ENCODE measurements at regions not wholly inside any gene's neighbourhood (a gene's known extent, or its start where the extent isn't known, plus 50 kb on each side); places are given as distances from the start of the nearest gene placed in this dataset.
"Not testable (repeated sequence)": the region's sequence is repeated elsewhere in the genome, so short reads cannot be mapped to it uniquely, and the experiment has no call there.

DNA sequence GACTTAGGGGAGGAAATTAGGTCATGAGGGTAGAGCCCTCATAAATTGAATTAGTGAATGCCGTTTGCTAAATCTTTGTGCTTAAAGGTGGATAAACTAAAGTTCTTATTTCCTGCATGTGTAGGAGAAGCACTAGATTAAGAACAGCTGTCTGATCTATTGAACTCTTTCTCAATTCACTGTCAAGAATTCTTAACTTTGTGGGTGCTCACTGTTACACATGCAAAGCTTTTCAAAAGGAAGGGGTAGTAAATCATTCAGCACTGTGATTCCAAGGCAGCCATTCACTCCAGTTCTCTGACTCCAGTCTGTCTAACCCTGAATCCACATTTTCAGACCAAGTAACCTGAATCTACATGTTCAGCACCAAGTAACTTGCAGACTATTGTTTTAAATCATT is 1520.1 kb downstream of the PCDH18 start:
- DNase-seq, result no peak

DNA sequence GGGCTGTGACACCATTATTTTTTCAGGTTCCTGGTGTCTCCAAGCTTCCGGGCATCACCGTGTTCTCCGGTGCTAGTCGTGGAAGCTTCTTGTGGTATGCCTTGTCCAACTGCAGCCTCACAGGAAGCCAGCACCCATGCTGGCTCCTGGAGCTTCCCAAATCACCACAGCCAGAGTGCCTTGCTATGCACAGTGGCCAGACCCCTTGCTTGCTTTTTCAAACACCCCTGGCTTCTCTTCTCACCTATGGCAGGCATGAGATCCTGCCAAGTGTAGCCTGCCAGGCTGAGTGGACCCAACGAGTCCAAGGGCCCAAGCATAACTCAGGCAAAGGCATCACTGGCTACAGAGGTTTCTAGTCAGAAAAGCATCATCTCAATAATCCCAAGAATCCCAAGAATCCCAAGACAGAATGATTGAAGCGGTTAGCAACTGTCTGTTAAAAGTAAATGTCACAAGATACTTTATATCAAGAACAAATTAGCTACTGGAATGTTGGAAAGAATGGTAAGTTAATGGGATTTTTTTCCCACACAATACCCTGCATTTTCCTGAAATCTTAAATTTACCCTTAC is 1522.9 kb downstream of the PCDH18 start:
- DNase-seq, result no peak

DNA sequence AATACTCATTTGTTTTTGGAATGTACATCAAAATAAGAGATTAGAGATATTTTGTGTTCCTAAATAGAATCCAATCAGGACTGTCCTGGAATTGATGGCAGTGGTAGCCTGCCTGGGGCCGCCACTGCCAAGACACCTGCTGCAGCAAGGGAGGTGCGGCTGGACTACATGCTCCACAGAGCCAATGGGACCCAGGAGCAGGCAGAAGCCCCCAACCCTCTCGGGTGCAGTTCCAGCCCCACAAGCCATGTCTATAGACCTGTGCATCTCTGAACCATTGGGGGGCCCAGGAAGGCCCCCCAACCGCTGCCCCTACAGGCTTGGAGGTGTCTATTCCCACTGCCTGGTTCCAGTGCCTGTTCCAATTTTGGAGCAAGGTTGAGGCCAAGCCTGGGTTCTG is 1524.3 kb downstream of the PCDH18 start:
- no peak for DNase-seq

DNA sequence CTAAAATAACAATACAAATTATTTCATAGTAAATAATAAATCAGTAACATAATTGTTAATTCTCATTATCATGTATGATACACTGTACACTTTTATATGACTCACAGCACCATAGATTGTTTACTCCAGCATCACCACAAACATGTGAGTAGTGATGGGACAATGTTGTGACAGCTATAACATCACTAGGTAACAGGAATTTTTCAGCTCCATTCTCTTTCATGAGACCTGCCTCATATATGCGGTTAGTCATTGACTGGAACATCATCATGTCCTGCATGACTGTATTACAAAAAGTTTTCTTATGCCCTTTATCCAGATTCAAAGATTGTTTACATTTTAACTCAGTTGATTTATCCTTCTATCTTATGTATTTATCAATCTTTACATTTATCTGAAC is 1530.0 kb downstream of the PCDH18 start:
- no peak for DNase-seq

DNA sequence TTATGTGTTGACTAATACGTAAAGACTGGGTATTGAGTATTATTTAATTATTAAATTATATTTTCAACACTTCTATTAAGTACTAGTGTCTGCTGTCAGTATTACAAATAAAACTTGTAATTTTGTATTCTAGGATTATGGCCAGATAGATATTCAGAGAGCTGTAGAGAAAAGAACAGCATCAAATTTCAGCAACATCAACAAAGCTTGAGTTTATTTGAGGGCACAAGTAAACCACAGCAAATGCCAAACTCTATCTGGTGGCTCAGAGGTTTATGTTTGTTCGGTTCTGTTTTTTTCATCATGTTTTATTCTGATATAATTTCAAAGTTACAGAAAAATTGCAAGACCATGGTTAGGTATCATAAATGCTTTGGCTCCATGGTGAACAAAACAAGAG is 1530.5 kb downstream of the PCDH18 start:
- DNase-seq, result no peak

DNA sequence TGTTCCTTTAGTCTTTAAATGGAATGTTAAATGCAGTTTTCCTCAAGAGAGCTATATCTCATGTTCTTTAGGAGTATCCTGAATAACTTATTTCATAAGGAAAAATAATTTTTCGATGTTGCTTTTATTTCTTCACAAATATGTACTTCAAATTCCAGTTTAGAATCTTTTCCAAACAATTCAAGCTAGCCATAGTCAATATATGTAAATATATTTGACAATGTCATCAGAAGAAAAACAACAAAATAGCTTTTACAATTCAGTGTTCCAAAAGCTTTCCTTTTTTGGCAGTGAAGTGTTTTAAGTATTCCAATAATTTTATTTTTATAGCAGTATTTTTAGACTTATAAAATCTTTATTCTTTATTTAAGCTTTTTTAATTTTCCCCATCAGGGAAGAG is 1532.0 kb downstream of the PCDH18 start:
- no peak for DNase-seq

DNA sequence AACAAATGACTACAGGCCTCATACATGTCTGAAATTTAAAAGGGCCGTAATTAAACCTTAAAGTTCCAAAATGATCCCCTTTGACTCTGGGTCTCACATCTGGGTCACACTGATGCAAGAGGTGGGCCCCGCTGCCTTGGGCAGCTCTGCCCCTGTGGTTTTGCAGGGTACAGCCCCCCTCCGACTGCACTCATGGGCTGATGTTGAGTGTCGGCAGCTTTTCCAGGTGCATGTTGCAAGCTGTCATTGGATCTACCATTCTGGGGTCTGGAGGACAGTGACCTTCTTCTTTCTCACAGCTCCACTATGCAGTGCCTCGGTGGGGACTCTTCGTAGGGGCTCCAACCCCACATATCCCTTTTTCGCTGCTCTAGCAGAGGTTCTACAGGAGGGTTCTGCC is 1537.9 kb downstream of the PCDH18 start:
- no peak for DNase-seq

DNA sequence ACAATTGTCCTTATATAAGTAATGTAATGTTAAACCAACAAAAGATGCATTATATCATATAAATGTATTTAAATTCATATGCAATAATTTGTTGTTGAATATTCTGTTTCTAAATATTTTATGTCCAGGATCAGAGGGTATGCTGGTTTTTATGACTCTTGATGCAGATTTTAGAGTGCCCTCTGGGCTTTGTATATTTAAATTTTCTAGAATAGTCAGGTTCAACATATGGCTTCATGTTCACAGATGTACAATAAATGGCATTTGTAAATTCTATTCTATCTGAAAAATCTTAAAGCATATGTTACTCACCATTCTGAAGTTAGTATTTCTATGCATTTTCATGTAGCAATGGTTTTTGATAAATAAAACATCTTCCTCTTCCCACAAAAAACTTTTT is 1555.4 kb downstream of the PCDH18 start:
- DNase-seq, result no peak

DNA sequence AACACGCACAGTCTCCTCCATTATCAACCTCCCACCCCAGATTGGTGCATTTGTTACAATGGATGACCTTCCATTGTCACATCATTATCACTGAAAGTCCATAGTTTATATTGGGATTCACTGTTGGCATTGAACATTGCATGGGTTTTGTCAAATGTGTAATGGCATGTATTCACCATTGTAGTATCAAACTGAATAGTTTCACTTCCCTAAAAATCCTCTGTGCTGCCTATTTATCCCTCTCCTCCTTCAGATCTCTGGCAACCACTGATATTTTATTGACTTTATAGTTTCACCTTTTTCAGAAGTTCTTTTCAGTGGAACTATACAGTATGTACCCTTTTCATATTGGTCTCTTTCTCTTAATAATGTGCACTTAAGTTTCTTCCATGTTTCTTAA is 1565.4 kb downstream of the PCDH18 start:
- DNase-seq, result no peak

DNA sequence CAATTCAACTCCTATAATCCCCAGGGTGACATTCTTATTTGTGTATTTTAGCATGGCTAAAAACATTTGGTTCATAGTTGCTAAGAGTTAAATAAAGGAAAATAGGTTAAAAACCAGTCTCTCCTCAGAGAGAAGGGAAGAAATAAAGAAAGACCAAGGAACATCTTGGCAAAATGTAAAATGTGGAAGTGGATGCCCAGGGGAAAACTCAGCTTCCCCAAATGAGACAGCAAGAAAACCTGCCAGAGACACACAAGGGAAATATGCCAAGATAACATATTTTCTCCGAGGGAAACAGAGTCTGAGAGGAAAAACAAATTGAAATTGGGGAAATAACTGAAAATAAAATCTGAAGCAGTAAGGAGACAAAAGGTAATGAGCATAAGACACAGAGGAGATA is 1569.3 kb downstream of the PCDH18 start:
- DNase-seq, result no peak

DNA sequence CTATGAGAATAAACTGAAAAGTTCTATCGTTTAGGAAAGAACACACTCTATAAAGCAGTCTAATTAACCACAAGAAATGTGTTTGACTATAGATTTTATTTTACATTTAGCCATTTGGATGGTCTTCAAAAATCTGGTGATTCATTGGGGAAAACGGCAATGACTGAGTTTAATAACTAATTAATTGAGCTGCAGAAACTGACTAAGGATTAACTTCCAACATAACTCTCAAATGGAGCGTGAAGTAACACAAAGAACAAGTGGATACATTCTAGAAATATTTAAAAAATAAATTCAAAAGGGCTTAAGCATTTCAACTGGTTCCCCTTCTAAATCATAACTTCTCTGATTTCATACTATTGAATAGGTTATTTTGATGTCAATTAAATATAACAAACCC is 1582.4 kb downstream of the PCDH18 start:
- no peak for DNase-seq

DNA sequence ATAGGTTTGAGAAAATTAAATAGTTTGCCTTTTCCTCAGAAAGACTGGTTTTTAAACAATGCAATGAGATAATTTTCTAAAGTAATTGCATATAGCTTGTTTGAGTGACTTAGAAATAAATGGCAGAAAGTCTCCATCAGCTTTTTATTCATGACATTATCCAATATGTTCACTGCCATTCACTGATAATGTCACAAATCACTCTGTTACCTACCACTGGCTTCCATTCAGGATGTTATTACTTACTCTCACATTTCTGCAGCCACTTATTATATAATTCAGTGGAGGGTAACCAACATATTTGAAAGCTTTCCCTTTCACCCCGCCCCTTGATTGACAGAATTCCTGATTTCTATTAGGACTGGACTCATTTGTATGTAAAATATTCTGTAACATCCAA is 1583.5 kb downstream of the PCDH18 start:
- no peak for DNase-seq

DNA sequence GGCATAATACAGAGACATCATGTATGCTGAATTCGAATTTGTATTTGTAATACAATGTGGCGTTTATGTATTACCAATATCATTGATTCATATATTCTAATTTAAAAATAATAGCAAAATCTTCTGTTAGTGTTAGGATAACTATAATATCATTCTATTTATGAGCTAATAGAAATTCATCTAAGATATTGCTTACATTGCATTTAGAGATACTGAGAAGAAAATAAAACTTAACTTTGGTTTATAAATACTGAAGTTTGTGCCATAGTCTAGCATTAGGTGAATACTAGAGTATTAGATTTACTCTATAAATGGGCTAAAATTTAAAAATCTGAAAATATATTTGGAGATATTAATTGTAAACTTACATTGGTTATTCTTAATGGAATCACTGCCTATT is 1590.6 kb downstream of the PCDH18 start:
- DNase-seq, result no peak

DNA sequence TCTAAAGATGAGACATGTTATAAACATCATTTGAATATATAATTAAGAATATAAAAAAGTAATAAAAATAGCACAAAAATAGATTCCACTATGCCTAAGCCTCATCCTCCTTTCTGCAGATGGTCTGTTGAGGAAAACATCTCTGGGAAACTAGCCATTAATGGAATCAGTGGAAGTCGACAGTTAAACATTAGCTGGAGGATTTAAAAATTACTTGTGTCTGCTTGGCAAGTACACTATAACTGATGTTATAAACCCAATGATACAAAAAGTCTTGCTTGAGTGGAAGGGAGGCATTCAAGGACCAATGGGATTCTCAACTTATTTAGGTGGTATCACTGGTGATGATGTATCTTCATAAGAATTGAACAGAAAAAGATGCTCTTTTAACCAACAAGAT is 1598.3 kb downstream of the PCDH18 start:
- DNase-seq, result no peak

DNA sequence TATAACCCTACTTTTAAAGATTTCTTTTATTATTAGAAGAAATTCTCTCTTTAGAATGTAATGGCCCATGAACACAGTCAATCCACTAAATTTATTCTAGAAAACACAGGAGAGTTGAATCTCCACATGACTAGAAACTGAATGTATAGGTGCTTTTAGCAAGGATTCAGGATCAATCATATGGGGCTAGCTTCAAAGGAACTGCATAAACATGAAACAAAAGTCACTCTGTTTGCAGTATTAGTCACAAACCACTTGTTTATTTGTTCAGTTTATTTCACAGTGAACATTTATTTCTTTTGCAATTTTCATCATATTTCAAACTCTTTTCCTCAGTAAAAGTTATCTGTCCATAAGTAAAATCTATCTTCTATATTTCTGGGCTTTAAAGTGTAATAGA is 1604.6 kb downstream of the PCDH18 start:
- no peak for DNase-seq

DNA sequence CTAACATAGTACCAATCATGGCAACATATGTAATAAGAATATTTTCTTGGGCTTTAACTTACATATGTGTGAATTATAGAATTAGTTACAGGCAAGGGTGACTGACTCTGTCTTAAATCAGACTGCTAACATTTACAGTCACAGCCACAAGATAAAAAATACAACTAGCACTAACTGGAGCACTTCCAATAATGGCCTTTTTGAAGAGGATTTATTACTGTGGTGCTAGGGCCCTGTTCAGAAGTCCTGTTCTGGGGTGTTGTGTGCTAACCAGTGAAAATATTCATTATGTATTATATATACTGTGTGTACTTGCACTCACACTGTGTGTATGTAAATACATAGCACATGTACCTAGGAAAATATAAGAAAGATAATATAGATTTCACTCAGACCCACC is 1611.2 kb downstream of the PCDH18 start:
- DNase-seq, result no peak

DNA sequence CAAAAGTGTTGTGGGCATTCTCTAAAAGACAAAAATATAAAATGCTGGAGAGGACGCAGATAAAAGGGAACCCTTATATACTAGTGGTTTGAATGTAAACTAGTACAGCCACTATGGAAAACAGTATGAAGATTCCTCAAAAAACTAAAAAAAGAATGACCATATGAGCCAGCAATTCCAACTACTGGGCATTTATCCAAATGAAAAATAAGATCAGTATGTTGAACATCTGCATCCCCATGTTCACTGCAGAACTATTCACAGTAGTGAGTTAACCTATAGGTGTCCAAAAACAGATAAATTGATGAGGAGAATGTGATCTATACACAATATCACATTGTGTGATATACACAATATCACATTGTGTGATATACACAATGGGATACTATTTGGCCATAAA is 1615.3 kb downstream of the PCDH18 start:
- no peak for DNase-seq

DNA sequence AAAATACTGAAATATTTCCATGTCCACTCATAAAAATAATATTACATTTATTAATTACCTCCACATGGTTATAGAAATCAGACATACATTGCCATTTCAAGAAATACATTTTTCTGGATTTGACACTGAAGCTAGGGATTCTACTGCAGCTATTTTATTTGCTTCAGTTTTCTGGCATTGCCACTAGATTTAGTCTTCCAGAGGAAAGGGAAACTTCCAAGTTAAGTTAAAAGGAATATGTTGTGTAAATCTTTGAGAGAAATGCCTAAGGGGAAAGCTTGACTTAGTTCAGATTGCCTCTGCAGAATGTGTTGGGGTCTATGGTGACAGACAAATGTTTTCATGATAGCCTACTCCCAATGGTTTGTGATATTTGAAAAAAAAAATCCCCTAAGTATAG is 1631.3 kb downstream of the PCDH18 start:
- DNase-seq, result no peak

DNA sequence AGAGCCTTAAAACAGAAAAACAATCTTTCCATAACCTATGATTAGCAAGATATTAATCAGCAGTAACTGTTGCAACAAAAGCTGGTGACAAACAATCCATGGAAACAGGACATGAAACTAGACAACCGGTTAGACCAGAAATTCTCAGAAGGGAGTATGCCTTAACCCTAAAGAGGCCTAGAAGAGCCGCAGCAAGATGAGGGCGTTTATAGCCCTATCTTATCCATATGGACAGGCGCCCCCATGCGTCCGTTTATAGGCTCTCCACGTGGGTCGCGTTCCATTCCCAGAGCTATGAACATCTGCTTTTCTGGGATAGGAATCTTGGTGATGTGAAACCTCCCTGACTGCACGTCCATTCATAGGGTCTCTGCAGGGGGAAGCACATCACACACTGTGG is 1662.7 kb upstream of the PABPC4L start:
- not testable (repeated sequence) for DNase-seq

DNA sequence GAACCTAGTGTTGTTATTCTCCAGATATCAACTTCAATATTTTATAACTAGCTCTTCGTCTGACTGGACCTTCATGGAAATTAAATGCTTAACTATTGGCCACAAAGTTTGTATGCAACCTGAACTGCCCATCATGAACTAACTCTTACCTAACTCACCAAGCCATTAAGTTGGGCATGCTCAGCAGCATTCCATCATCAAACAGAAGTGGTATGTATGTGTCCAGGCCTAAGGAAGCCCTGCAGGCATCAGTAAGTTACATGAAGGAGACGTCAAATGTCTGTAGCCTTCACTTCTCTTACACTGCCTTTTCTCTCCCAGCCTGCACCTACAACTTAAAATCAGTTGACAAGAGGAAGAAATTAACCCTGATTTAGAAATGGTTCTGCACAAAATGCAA is 1639.2 kb upstream of the PABPC4L start:
- DNase-seq, result no peak

DNA sequence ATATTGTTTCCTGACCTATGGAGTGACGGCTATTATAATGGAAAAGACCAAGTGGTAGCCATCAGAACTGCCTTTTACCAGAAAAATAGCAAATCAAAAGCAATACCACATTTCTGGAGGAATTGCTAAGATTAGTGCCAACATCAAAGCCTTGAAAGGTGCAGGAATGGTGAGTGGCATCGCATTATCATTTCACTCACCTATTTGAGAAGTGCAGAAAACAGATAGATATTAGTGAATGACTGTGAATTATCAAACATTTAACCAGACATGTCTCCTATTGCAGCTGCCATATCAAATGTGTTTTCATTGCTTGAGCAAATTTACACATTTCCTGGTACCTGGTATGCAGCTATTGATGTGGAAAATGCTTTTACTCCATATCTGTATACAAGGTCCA is 1638.1 kb upstream of the PABPC4L start:
- no peak for DNase-seq

DNA sequence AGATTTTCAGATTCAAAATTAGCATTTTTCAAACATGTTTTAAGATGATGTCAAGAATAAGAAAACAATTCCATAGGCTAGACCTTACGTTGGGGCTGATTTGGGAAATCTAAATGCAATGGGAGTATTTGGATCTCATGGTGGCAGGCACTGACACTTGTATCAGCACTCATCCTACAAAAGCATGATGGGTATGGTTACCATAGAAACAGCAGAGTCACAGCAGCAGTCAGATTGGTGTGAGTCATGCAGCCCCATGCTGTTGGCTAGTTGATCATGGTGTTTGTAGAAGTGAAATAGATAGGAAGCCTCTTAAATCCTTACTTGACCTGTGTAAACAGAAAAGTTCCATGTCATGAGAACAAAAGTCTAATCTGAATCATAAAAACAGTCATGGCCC is 1637.3 kb upstream of the PABPC4L start:
- peak; percentile 8 for DNase-seq

DNA sequence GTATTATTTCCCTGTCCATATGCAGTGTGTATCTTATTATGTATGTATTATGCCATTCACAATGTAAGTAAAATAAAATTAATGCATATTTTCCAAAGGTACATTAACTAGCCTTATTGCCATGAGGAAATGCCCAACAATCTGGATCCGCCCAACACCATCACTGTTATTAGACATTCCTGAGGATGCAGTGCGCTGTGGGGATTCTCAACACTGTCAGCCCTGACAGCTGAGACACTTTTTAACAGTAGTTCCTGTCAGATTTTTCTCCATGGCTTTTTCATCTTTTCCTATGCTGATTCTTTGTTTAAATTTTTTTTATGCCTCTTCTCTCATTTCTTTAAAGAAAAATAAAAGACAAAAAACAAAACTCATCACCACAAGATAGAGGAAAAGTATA is 1632.9 kb upstream of the PABPC4L start:
- no peak for DNase-seq

DNA sequence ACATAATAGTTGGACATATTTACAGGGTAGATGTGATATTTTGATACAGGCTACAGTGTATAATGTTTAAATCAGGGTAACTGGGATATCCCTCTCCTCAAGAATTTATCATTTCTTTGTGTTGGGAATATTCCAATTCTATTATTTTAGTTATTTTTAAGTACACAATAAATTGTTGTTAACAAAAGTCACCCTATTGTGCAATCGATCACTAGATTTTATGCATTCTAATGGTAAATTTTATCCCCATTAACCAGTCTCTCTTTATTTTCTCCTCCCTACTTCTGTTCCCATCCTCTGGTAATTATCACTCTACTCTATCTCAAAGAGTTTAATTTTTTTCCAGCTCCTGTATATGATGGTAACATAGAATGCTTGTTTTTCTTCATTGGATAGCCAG is 1631.9 kb upstream of the PABPC4L start:
- DNase-seq, result no peak

DNA sequence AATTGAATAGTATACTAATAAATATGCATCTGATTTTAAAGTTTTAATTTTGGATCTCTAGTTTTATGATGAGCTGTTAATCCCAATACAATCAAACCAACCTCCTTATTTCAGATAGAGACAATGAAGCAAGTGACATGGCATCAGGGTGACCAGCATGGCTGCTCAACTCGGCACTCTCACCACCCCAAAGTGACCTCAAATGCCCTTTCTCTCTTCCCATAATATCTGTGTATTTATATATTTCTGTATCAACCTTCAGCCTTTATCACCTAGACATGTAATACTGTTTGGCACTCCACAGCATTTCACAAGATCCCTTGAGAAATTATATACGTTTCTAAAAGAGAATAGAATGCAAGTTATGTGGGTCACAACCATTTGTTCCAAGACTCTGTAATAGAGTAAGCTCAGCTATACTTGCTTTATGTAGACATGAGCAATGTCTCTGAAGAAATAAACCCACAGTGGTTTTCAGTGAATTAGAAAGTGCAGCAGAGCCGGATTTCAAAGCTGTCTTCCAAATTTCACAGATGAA is 1623.2 kb upstream of the PABPC4L start:
- DNase-seq, result no peak

DNA sequence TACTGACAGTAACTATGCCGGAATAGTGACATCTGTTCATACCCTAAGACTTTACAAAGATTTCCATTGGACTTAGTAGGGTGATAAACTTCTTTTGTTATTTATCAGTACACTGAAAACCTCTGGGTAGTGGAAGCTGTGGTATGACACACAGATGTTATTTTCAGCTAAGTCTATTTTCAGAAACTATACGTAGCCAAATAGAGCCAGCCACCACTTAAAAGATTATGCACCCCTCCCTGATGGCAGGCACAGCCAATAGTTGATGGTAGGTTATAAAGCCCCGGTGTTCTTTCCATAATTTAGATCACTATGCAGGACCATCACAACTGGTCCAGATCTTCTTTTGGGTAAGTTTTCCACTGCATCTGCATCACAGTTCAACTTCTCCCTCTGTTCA is 1603.2 kb upstream of the PABPC4L start:
- no peak for DNase-seq

Measured in NCI-H524 treated with DMSO at 0.1 percent for 48 hours (cell line).